ENCODE measurements at regions not wholly inside any gene's neighbourhood (a gene's known extent, or its start where the extent isn't known, plus 50 kb on each side); places are given as distances from the start of the nearest gene placed in this dataset.

- no peak for TF ChIP-seq CTCF (IDR thresholded peaks at IDR 0.05; ENCODE audit: insufficient read depth, low read depth, low read length)
- TF ChIP-seq EZH2 (IDR thresholded peaks at IDR 0.05; ENCODE audit: insufficient read depth, low read length) = no peak
These were observed 368.6 kb downstream of the CTTN start for GRCh38 chr11:70766901-70767300.
